GM21360 (cell line): ENCODE measurements at regions not wholly inside any gene's neighbourhood (a gene's known extent, or its start where the extent isn't known, plus 50 kb on each side); places are given as distances from the start of the nearest gene placed in this dataset.
"Not testable (repeated sequence)": the region's sequence is repeated elsewhere in the genome, so short reads cannot be mapped to it uniquely, and the experiment has no call there.

Source experiments
- ATAC-seq: cut with Tn5 transposase; IDR thresholded peaks from one replicate; pipeline ENCODE4 v1.9.1; 2021; ENCODE audit warnings: mild to moderate bottlenecking, moderate library complexity; ENCODE audit not compliant: unreplicated experiment

GRCh38 chr15:66882251-66883020, 180.4 kb downstream of the SMAD6 start:
- no peak for ATAC-seq

GRCh38 chr15:66883284-66883911, 181.4 kb downstream of the SMAD6 start:
- ATAC-seq: no peak

GRCh38 chr15:66884115-66884622, 181.2 kb upstream of the SMAD3 start:
- ATAC-seq: no peak

- ATAC-seq: no peak
Observed at GRCh38 chr15:66884661-66885237, 180.7 kb upstream of the SMAD3 start.

GRCh38 chr15:66885281-66885915, 180.0 kb upstream of the SMAD3 start:
- ATAC-seq: no peak

- no peak for ATAC-seq
Observed at GRCh38 chr15:66886241-66886675, 179.1 kb upstream of the SMAD3 start.

- ATAC-seq: no peak
Observed at GRCh38 chr15:66886686-66887273, 178.6 kb upstream of the SMAD3 start.

GRCh38 chr15:66889298-66889697, 176.1 kb upstream of the SMAD3 start:
- ATAC-seq: not testable (repeated sequence)

- no peak for ATAC-seq
Observed at GRCh38 chr15:66891776-66892175, 173.6 kb upstream of the SMAD3 start.

- no peak for ATAC-seq
Observed at GRCh38 chr15:66893294-66893693, 172.1 kb upstream of the SMAD3 start.

- ATAC-seq: no peak
Observed at GRCh38 chr15:66894363-66894762, 171.0 kb upstream of the SMAD3 start.

GRCh38 chr15:66894986-66895780, 170.2 kb upstream of the SMAD3 start:
- no peak for ATAC-seq

GRCh38 chr15:66895794-66896453, 169.5 kb upstream of the SMAD3 start:
- no peak for ATAC-seq

- ATAC-seq: no peak
Observed at GRCh38 chr15:66896611-66897010, 168.8 kb upstream of the SMAD3 start.

- ATAC-seq: no peak
Observed at GRCh38 chr15:66897416-66897815, 168.0 kb upstream of the SMAD3 start.

- ATAC-seq: no peak
Observed at GRCh38 chr15:66897971-66898370, 167.4 kb upstream of the SMAD3 start.

- no peak for ATAC-seq
Observed at GRCh38 chr15:66898656-66899386, 166.6 kb upstream of the SMAD3 start.

- no peak for ATAC-seq
Observed at GRCh38 chr15:66899555-66900350, 165.6 kb upstream of the SMAD3 start.
